Left lung (tissue), 4 donors: ENCODE measurements at regions not wholly inside any gene's neighbourhood (a gene's known extent, or its start where the extent isn't known, plus 50 kb on each side); places are given as distances from the start of the nearest gene placed in this dataset.
"Not testable (repeated sequence)": the region's sequence is repeated elsewhere in the genome, so short reads cannot be mapped to it uniquely, and the experiment has no call there.

ENCODE experiments used
- ATAC-seq: fragments of 200-7000 bp; cut with Tn5 transposase; one replicate; pipeline ENCODE4 v1.9.1; 2020; ENCODE audit warnings: moderate library complexity
- DNase-seq, 4 donors: peaks; one replicate each; pipeline ENCODE4 v3.0.0-alpha.2; 2013 to 2020
- H3K27ac ChIP-seq, 2 donors: fragments of 200-600 bp; sonication (generic) in 1 of 2; one replicate each; pipeline versions ENCODE4 v1.5.0 to v1.8.0; 2020 to 2021
- H3K27me3 ChIP-seq, 2 donors: fragments of 200-600 bp; sonication (generic) in 1 of 2; one replicate each; pipeline versions ENCODE4 v1.5.0 to v1.8.0; 2020 to 2021
- H3K36me3 ChIP-seq, 2 donors: fragments of 200-600 bp; sonication (generic) in 1 of 2; one replicate each; pipeline versions ENCODE4 v1.5.0 to v1.8.0; 2020 to 2021
- H3K4me1 ChIP-seq, 2 donors: fragments of 200-600 bp; one replicate each; pipeline ENCODE4 v1.8.0; 2021
- H3K4me3 ChIP-seq, 2 donors: fragments of 200-600 bp; sonication (generic) in 1 of 2; one replicate each; pipeline versions ENCODE4 v1.5.0 to v1.8.0; 2020 to 2021; ENCODE audit warnings: mild to moderate bottlenecking in 1 of 2
- H3K9me3 ChIP-seq, 2 donors: fragments of 200-600 bp; sonication (generic) in 1 of 2; one replicate each; pipeline versions ENCODE4 v1.5.0 to v1.8.0; 2020 to 2021
- CTCF ChIP-seq, 2 donors: fragments of 200-600 bp; sonication (generic) in 1 of 2; IDR thresholded peaks; one replicate each; pipeline versions ENCODE4 v1.5.0 to v1.8.0; 2021; ENCODE audit warnings: antibody characterized with exemption in 2 of 2
- intact Hi-C, 2 donors: fragments of 100-400 bp; cut with DNase I; formaldehyde crosslinking; loops; one replicate each; pipeline versions ENCODE4 v1.11.2 to v1.14.2; 2022
- donor health status: DM: no; HTN: yes; CAD: no.
- donor health status: DM: no; HTN: no; CAD: no.

GRCh38 chr15:62676891-62677290, 365.7 kb upstream of the TPM1 start:
- ATAC-seq, result no peak

GRCh38 chr15:62681939-62682896, 360.3 kb upstream of the TPM1 start:
- no peak for TF ChIP-seq CTCF (IDR thresholded peaks at IDR 0.05)
- intact Hi-C loops, result no loop called here
- DNase-seq (no peak), ATAC-seq (no peak)
- Histone ChIP-seq H3K4me3 (no peak overlapping the region), H3K27ac (no peak overlapping the region), H3K36me3 (no peaks in the 10 kb centered on the region), H3K9me3 (no peaks in the 10 kb centered on the region), H3K4me1 (no peaks in the 10 kb centered on the region), H3K27me3 (no peaks in the 10 kb centered on the region)

More at GRCh38 chr15:62676891-62677290, 365.7 kb upstream of the TPM1 start:
- H3K36me3 ChIP-seq, result no peaks in the 10 kb centered on the region
- no peaks in the 10 kb centered on the region for H3K9me3 ChIP-seq
- H3K27me3 ChIP-seq, result no peaks in the 10 kb centered on the region
- no peak for TF ChIP-seq CTCF (IDR thresholded peaks at IDR 0.05)
- H3K27ac ChIP-seq, result no peak overlapping the region
- intact Hi-C loops, result no loop called here
- no peaks in the 10 kb centered on the region for H3K4me1 ChIP-seq
- no peak overlapping the region for H3K4me3 ChIP-seq
- no peak for DNase-seq

GRCh38 chr15:62683192-62683591, 359.4 kb upstream of the TPM1 start:
- intact Hi-C loops, H3K27me3 ChIP-seq, H3K9me3 ChIP-seq, H3K4me1 ChIP-seq, H3K36me3 ChIP-seq, ATAC-seq, H3K27ac ChIP-seq, DNase-seq, H3K4me3 ChIP-seq: not testable (repeated sequence)

- Histone ChIP-seq H3K36me3 (no peaks in the 10 kb centered on the region), H3K27me3 (no peaks in the 10 kb centered on the region), H3K9me3 (no peaks in the 10 kb centered on the region), H3K4me3 (no peak overlapping the region), H3K27ac (no peak overlapping the region), H3K4me1 (no peaks in the 10 kb centered on the region)
- no peak for TF ChIP-seq CTCF (IDR thresholded peaks at IDR 0.05)
- no peak for DNase-seq
- no peak for ATAC-seq
- intact Hi-C loops, result no loop called here
Observed at GRCh38 chr15:62684123-62684808, 358.3 kb upstream of the TPM1 start.

GRCh38 chr15:62691008-62691407, 351.5 kb upstream of the TPM1 start:
- ATAC-seq (no peak), DNase-seq (no peak)
- no peaks in the 10 kb centered on the region for H3K4me1 ChIP-seq
- H3K9me3 ChIP-seq, result no peaks in the 10 kb centered on the region
- no peak for TF ChIP-seq CTCF (IDR thresholded peaks at IDR 0.05)
- no peak overlapping the region for H3K4me3 ChIP-seq
- peaks cover 0 to 5% of the 10 kb centered on the region in 2 donors for H3K36me3 ChIP-seq
- intact Hi-C loops, result no loop called here
- H3K27me3 ChIP-seq, result no peaks in the 10 kb centered on the region
- no peak overlapping the region for H3K27ac ChIP-seq
